ENCODE measurements at regions not wholly inside any gene's neighbourhood (a gene's known extent, or its start where the extent isn't known, plus 50 kb on each side); places are given as distances from the start of the nearest gene placed in this dataset.
A peak's percentile ranks its signal among the peaks of the same experiment; 100 is the strongest.

GRCh38 chr4:19583827-19584569 lies 667.7 kb upstream of the SLIT2 start:
- H3K27ac ChIP-seq = no peak overlapping the region
- intact Hi-C loops (cut with DNase I; ENCODE audit: low total_unique reads) = no loop called here
- DNase-seq = no peak
- WGBS, 2 donors (ENCODE audit: low coverage in 1 of 2) = 87 to 96% methylated on average over 4 of the region's 4 CpGs
- peaks cover 0 to 7% (median 0%) of the 10 kb centered on the region in 4 donors for H3K4me1 ChIP-seq
- no peaks in the 10 kb centered on the region for H3K9me3 ChIP-seq
- in situ Hi-C loops (cut with MboI; ENCODE audit: low pct_ligation_motif_present in 1 of 4, low pct_unique_long_range_greater_than_20kb in 1 of 4, low sequenced_read_pairs in 3 of 4) = no loop called here
- no peak overlapping the region for H3K4me3 ChIP-seq
- H3K36me3 ChIP-seq = no peaks in the 10 kb centered on the region
- TF ChIP-seq EP300 (IDR thresholded peaks at IDR 0.05; ENCODE audit: low read depth) = no peak
- no peak for TF ChIP-seq POLR2A (IDR thresholded peaks at IDR 0.05)
- TF ChIP-seq CTCF (IDR thresholded peaks at IDR 0.05) = no peak
- TF ChIP-seq POLR2AphosphoS5 (IDR thresholded peaks at IDR 0.05) = no peak
- H3K27me3 ChIP-seq = no peaks in the 10 kb centered on the region

- intact Hi-C loops (cut with DNase I; ENCODE audit: low total_unique reads) = no loop called here
- Histone ChIP-seq H3K36me3 (no peaks in the 10 kb centered on the region), H3K4me1 (peaks cover 0 to 7% (median 0%) of the 10 kb centered on the region in 4 donors), H3K9me3 (no peaks in the 10 kb centered on the region), H3K4me3 (no peak overlapping the region), H3K27me3 (no peaks in the 10 kb centered on the region), H3K27ac (no peak overlapping the region)
- WGBS, 2 donors (ENCODE audit: low coverage in 1 of 2) = 48 to 53% methylated on average over 4 of the region's 4 CpGs
- DNase-seq = no peak
- TF ChIP-seq CTCF (IDR thresholded peaks at IDR 0.05) (no peak), POLR2A (IDR thresholded peaks at IDR 0.05) (no peak), POLR2AphosphoS5 (IDR thresholded peaks at IDR 0.05) (peak in 1 of 3 donors; percentile 40), EP300 (IDR thresholded peaks at IDR 0.05; ENCODE audit: low read depth) (no peak)
- in situ Hi-C loops (cut with MboI; ENCODE audit: low pct_ligation_motif_present in 1 of 4, low pct_unique_long_range_greater_than_20kb in 1 of 4, low sequenced_read_pairs in 3 of 4) = no loop called here
Measured at GRCh38 chr4:19580095-19580494, 671.6 kb upstream of the SLIT2 start.

GRCh38 chr4:19579608-19580007 lies 672.1 kb upstream of the SLIT2 start:
- no peak overlapping the region for H3K27ac ChIP-seq
- in situ Hi-C loops (cut with MboI; ENCODE audit: low pct_ligation_motif_present in 1 of 4, low pct_unique_long_range_greater_than_20kb in 1 of 4, low sequenced_read_pairs in 3 of 4) = no loop called here
- H3K9me3 ChIP-seq = no peaks in the 10 kb centered on the region
- H3K4me1 ChIP-seq = peaks cover 0 to 7% (median 0%) of the 10 kb centered on the region in 4 donors
- intact Hi-C loops (cut with DNase I; ENCODE audit: low total_unique reads) = no loop called here
- DNase-seq = no peak
- H3K36me3 ChIP-seq = no peaks in the 10 kb centered on the region
- H3K27me3 ChIP-seq = no peaks in the 10 kb centered on the region
- H3K4me3 ChIP-seq = no peak overlapping the region
- 19 to 53% methylated on average over 3 of the region's 3 CpGs for WGBS, 2 donors (ENCODE audit: low coverage in 1 of 2)
- TF ChIP-seq POLR2AphosphoS5 (IDR thresholded peaks at IDR 0.05) (no peak), CTCF (IDR thresholded peaks at IDR 0.05) (no peak), POLR2A (IDR thresholded peaks at IDR 0.05) (no peak), EP300 (IDR thresholded peaks at IDR 0.05; ENCODE audit: low read depth) (no peak)

GRCh38 chr4:19577097-19577496 lies 674.6 kb upstream of the SLIT2 start:
- H3K27ac ChIP-seq = no peak overlapping the region
- DNase-seq = no peak
- intact Hi-C loops (cut with DNase I; ENCODE audit: low total_unique reads) (no loop called here), in situ Hi-C loops (cut with MboI; ENCODE audit: low pct_ligation_motif_present in 1 of 4, low pct_unique_long_range_greater_than_20kb in 1 of 4, low sequenced_read_pairs in 3 of 4) (no loop called here)
- TF ChIP-seq POLR2AphosphoS5 (IDR thresholded peaks at IDR 0.05) = no peak
- no peak overlapping the region for H3K4me3 ChIP-seq
- no peaks in the 10 kb centered on the region for H3K36me3 ChIP-seq
- H3K9me3 ChIP-seq = no peaks in the 10 kb centered on the region
- H3K4me1 ChIP-seq = peaks cover 0 to 7% (median 0%) of the 10 kb centered on the region in 4 donors
- no peaks in the 10 kb centered on the region for H3K27me3 ChIP-seq
- 47 to 69% methylated on average over 1 of the region's 1 CpG for WGBS, 2 donors (ENCODE audit: low coverage in 1 of 2)

- TF ChIP-seq POLR2AphosphoS5 (IDR thresholded peaks at IDR 0.05) (no peak), POLR2A (IDR thresholded peaks at IDR 0.05) (no peak), EP300 (IDR thresholded peaks at IDR 0.05; ENCODE audit: low read depth) (no peak), CTCF (IDR thresholded peaks at IDR 0.05) (no peak)
- Histone ChIP-seq H3K36me3 (no peaks in the 10 kb centered on the region), H3K4me1 (peaks cover 0 to 7% (median 0%) of the 10 kb centered on the region in 4 donors)
Measured at GRCh38 chr4:19575924-19576323, 675.8 kb upstream of the SLIT2 start.

More at GRCh38 chr4:19575924-19576323, 675.8 kb upstream of the SLIT2 start:
- Histone ChIP-seq H3K27ac (no peak overlapping the region), H3K4me3 (no peak overlapping the region), H3K27me3 (no peaks in the 10 kb centered on the region), H3K9me3 (no peaks in the 10 kb centered on the region)
- in situ Hi-C loops (cut with MboI; ENCODE audit: low pct_ligation_motif_present in 1 of 4, low pct_unique_long_range_greater_than_20kb in 1 of 4, low sequenced_read_pairs in 3 of 4) (no loop called here), intact Hi-C loops (cut with DNase I; ENCODE audit: low total_unique reads) (no loop called here)
- 74 to 78% methylated on average over 4 to 5 of the region's 5 CpGs for WGBS, 2 donors (ENCODE audit: low coverage in 1 of 2)
- no peak for DNase-seq

Data from transverse colon (tissue), 4 donors.